A673 (cell line): ENCODE measurements at regions not wholly inside any gene's neighbourhood (a gene's known extent, or its start where the extent isn't known, plus 50 kb on each side); places are given as distances from the start of the nearest gene placed in this dataset.

Experiments
- BruUV-seq: library from RNA; stranded (reverse); fragments of 400-500 nt; replicated peaks from 2 replicates; lab custom pipeline; 2021; lab: Mats Ljungman, UMichigan
- CTCF ChIA-PET: fragments of 300-600 bp; sonication (Branson Sonifier 250); formaldehyde crosslinking; loops from one replicate; lab custom pipeline; 2022; ENCODE audit warnings: antibody characterized with exemption; lab: Charles Lee
- POLR2A ChIA-PET: fragments of 300-600 bp; sonication (Branson Sonifier 250); formaldehyde crosslinking; loops from one replicate; lab custom pipeline; 2022; ENCODE audit warnings: antibody characterized with exemption; ENCODE audit not compliant: low non-redundant PET; lab: Charles Lee
- DNase-seq: peaks from one replicate; pipeline ENCODE4 v3.0.0-alpha.2; 2015; ENCODE audit warnings: low spot score
- H3K27ac ChIP-seq: fragments of 200-600 bp; sonication (generic); 2 replicates; pipeline ENCODE4 v1.5.1; 2016; ENCODE audit warnings: mixed run types, low read depth, mild to moderate bottlenecking, mixed read lengths, antibody characterized with exemption, low read length; ENCODE audit not compliant: poor library complexity, severe bottlenecking
- H3K27me3 ChIP-seq: fragments of 200-600 bp; sonication (generic); replicated peaks from 2 replicates; pipeline ENCODE4 v1.6.1; 2017; ENCODE audit warnings: mixed run types, low read depth, mild to moderate bottlenecking, mixed read lengths, antibody characterized with exemption, low read length; ENCODE audit not compliant: insufficient read depth, poor library complexity
- H3K36me3 ChIP-seq: fragments of 200-600 bp; sonication (generic); 2 replicates; pipeline ENCODE4 v1.6.1; 2016; ENCODE audit warnings: mixed run types, mild to moderate bottlenecking, mixed read lengths, antibody characterized with exemption, low read length; ENCODE audit not compliant: insufficient read depth, poor library complexity, severe bottlenecking
- H3K4me1 ChIP-seq: fragments of 200-600 bp; sonication (generic); 2 replicates; pipeline ENCODE4 v1.6.1; 2017; ENCODE audit warnings: mixed run types, mild to moderate bottlenecking, mixed read lengths, antibody characterized with exemption, low read length; ENCODE audit not compliant: insufficient read depth, poor library complexity, severe bottlenecking
- H3K4me3 ChIP-seq: fragments of 200-600 bp; sonication (generic); 2 replicates; pipeline ENCODE4 v1.5.1; 2016; ENCODE audit warnings: low read depth, mixed run types, mild to moderate bottlenecking, mixed read lengths, low read length; ENCODE audit not compliant: poor library complexity, severe bottlenecking
- H3K9me3 ChIP-seq: fragments of 200-600 bp; sonication (generic); 2 replicates; pipeline ENCODE4 v1.6.1; 2016; ENCODE audit warnings: mixed run types, low read depth, mild to moderate bottlenecking, mixed read lengths, antibody characterized with exemption, low read length; ENCODE audit not compliant: poor library complexity, severe bottlenecking
- CTCF ChIP-seq: fragments of 300-800, 200-600 bp; sonication (generic); conservative IDR thresholded peaks from 2 replicates; pipeline ENCODE4 v1.5.1; 2017; ENCODE audit warnings: low read depth, mild to moderate bottlenecking, antibody characterized with exemption, low read length, moderate library complexity, mixed read lengths
- EZH2 ChIP-seq: fragments of 200-600 bp; sonication (generic); IDR thresholded peaks from 2 replicates; pipeline ENCODE4 v1.6.1; 2017; ENCODE audit warnings: borderline replicate concordance, low read depth, mild to moderate bottlenecking, mixed read lengths, antibody characterized with exemption, low read length; ENCODE audit not compliant: poor library complexity, severe bottlenecking
- intact Hi-C: fragments of 100-400 bp; cut with micrococcal nuclease; formaldehyde crosslinking; loops from one replicate; pipeline ENCODE4 v1.10.0; 2022; ENCODE audit not compliant: unreplicated experiment

DNA sequence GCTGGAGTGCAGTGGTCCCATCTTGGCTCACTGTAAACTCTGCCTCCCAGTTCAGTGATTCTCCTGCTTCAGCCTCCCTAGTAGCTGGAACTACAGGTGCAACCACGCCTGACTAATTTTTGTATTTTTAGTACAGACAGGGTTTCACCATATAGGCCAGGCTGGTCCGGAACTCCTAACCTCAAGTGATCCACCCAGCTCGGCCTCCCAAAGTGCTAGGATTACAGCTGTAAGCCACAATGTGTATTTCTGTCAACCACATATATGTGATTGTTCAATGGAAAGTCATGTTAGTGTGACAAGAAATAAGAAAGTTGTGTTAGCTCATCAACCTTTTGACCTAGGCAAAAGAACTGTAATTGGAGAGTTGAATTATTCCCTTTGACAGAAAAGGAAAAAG lies 677.1 kb upstream of the CHD1 start:
- Histone ChIP-seq H3K36me3 (no peaks in the 10 kb centered on the region), H3K9me3 (no peaks in the 10 kb centered on the region), H3K27me3 (no peaks in the 10 kb centered on the region), H3K27ac (no peak overlapping the region), H3K4me1 (no peaks in the 10 kb centered on the region), H3K4me3 (no peak overlapping the region)
- no TSS peak for BruUV-seq
- no peak for TF ChIP-seq CTCF
- no peak for TF ChIP-seq EZH2
- ChIA-PET CTCF (no interaction called here), POLR2A (no interaction called here)
- no peak for DNase-seq
- intact Hi-C loops, result no loop called here

GRCh38 chr5:99600952-99601351 lies 672.1 kb upstream of the CHD1 start:
- intact Hi-C loops, result no loop called here
- H3K9me3 ChIP-seq, result no peaks in the 10 kb centered on the region
- CTCF ChIA-PET, result no interaction called here
- POLR2A ChIA-PET, result no interaction called here
- no TSS peak for BruUV-seq
- TF ChIP-seq EZH2, result no peak
- no peak for TF ChIP-seq CTCF
- no peak overlapping the region for H3K4me3 ChIP-seq
- H3K36me3 ChIP-seq, result no peaks in the 10 kb centered on the region
- no peak for DNase-seq
- no peaks in the 10 kb centered on the region for H3K27me3 ChIP-seq
- no peaks in the 10 kb centered on the region for H3K4me1 ChIP-seq
- H3K27ac ChIP-seq, result no peak overlapping the region

- ChIA-PET POLR2A (no interaction called here), CTCF (no interaction called here)
- BruUV-seq, result no TSS peak
- H3K27me3 ChIP-seq, result no peaks in the 10 kb centered on the region
- TF ChIP-seq CTCF (no peak), EZH2 (no peak)
- H3K4me3 ChIP-seq, result no peak overlapping the region
- no peaks in the 10 kb centered on the region for H3K36me3 ChIP-seq
- H3K27ac ChIP-seq, result no peak overlapping the region
- intact Hi-C loops, result no loop called here
- H3K9me3 ChIP-seq, result no peaks in the 10 kb centered on the region
- no peaks in the 10 kb centered on the region for H3K4me1 ChIP-seq
- DNase-seq, result no peak
Measured at GRCh38 chr5:99590806-99591205, 662.0 kb upstream of the CHD1 start.
